H1 (cell line): ENCODE measurements at regions not wholly inside any gene's neighbourhood (a gene's known extent, or its start where the extent isn't known, plus 50 kb on each side); places are given as distances from the start of the nearest gene placed in this dataset.

Experiments
- CTCF ChIA-PET: fragments of 300-600 bp; sonication (Branson Sonifier 250); formaldehyde crosslinking; loops from one replicate; lab custom pipeline; 2021; ENCODE audit not compliant: partially characterized antibody; lab: Charles Lee
- POLR2A ChIA-PET: fragments of 300-600 bp; sonication (Branson Sonifier 250); formaldehyde crosslinking; loops from one replicate; lab custom pipeline; 2021; ENCODE audit warnings: inconsistent platforms; ENCODE audit not compliant: partially characterized antibody; lab: Charles Lee
- DNase-seq, 2 experiments: peaks; one replicate each; pipeline versions ENCODE4 v3.0.0 to v3.0.0-alpha.2; 2010 to 2022; ENCODE audit warnings: low spot score in 2 of 2, low read depth in 1 of 2, mixed read lengths in 1 of 2
- FAIRE-seq: peaks from 2 replicates; lab custom pipeline; 2011; peaks lifted over from hg19 to GRCh38; lab: Jason Lieb, UNC
- H2AFZ ChIP-seq: 2 replicates; pipeline ENCODE4 v1.8.1; 2012; ENCODE audit warnings: low read length, inconsistent platforms
- H2AK5ac ChIP-seq: 2 replicates; pipeline ENCODE4 v1.6.1; 2013; ENCODE audit warnings: low read depth, low read length
- H2BK120ac ChIP-seq: replicated peaks from 2 replicates; pipeline ENCODE3; 2013; ENCODE audit warnings: low read depth, low read length, inconsistent platforms
- H2BK12ac ChIP-seq: 2 replicates; pipeline ENCODE4 v1.6.1; 2013; ENCODE audit warnings: low read depth, low read length
- H2BK15ac ChIP-seq: 2 replicates; pipeline ENCODE4 v1.6.1; 2013; ENCODE audit warnings: low read length
- H2BK20ac ChIP-seq: 2 replicates; pipeline ENCODE4 v1.6.1; 2013; ENCODE audit warnings: low read length
- H2BK5ac ChIP-seq: 2 replicates; pipeline ENCODE4 v1.6.1; 2013; ENCODE audit warnings: low read depth, low read length
- H3K14ac ChIP-seq: 2 replicates; pipeline ENCODE4 v1.6.1; 2013; ENCODE audit warnings: inconsistent platforms; ENCODE audit not compliant: insufficient read length
- H3K18ac ChIP-seq: 2 replicates; pipeline ENCODE4 v1.6.1; 2013; ENCODE audit warnings: low read length; ENCODE audit errors: extremely low read depth
- H3K23ac ChIP-seq: 2 replicates; pipeline ENCODE4 v1.6.1; 2013; ENCODE audit warnings: inconsistent platforms; ENCODE audit not compliant: insufficient read length
- H3K23me2 ChIP-seq: 2 replicates; pipeline ENCODE4 v1.6.1; 2013; ENCODE audit warnings: low read depth, low read length
- H3K27ac ChIP-seq: 2 replicates; pipeline ENCODE4 v1.6.1; 2011; ENCODE audit warnings: low read depth, low read length, inconsistent platforms
- H3K27me3 ChIP-seq, 4 experiments: replicated peaks in 1 of 4; 1 replicate in 1 of 4; 2 replicates in 3 of 4; pipeline versions ENCODE4 v1.6.1 to v1.8.1; 2011 to 2013; ENCODE audit warnings: low read length in 3 of 4, mild to moderate bottlenecking in 3 of 4, inconsistent platforms in 2 of 4, mixed read lengths in 2 of 4, moderate library complexity in 1 of 4; ENCODE audit not compliant: control insufficient read depth in 3 of 4, insufficient read depth in 3 of 4; ENCODE audit errors: extremely low read depth in 1 of 4
- H3K36me3 ChIP-seq, 4 experiments: 2 replicates each; pipeline versions ENCODE4 v1.6.1 to v1.8.1; 2011 to 2013; ENCODE audit warnings: mild to moderate bottlenecking in 4 of 4, low read length in 3 of 4, moderate library complexity in 2 of 4, control low read depth in 1 of 4, inconsistent platforms in 1 of 4; ENCODE audit not compliant: insufficient read depth in 4 of 4, control insufficient read depth in 2 of 4
- H3K4ac ChIP-seq: replicated peaks from 2 replicates; pipeline ENCODE3; 2013; ENCODE audit warnings: low read length, low read depth, mixed read lengths, inconsistent platforms; ENCODE audit not compliant: insufficient read length
- H3K4me1 ChIP-seq, 4 experiments: replicated peaks in 1 of 4; 1 replicate in 1 of 4; 2 replicates in 3 of 4; pipeline versions ENCODE4 v1.6.1 to v1.8.1; 2011 to 2013; ENCODE audit warnings: low read length in 3 of 4, inconsistent platforms in 2 of 4, mixed read lengths in 1 of 4; ENCODE audit not compliant: insufficient read depth in 4 of 4, control insufficient read depth in 3 of 4
- H3K4me2 ChIP-seq, 2 experiments: 2 replicates each; pipeline versions ENCODE4 v1.6.1 to v1.8.1; 2011 to 2013; ENCODE audit warnings: low read depth in 2 of 2, low read length in 2 of 2, control low read depth in 1 of 2, inconsistent platforms in 1 of 2, mild to moderate bottlenecking in 1 of 2; ENCODE audit not compliant: insufficient read depth in 1 of 2
- H3K4me3 ChIP-seq, 4 experiments: fragments of 200-600, 300-600 bp in 1 of 4; sonication (generic), shearing (Covaris generic), sonication (Bioruptor Twin) in 1 of 4; 2 replicates each; pipeline versions ENCODE4 v1.5.1 to v1.8.1; 2011 to 2016; ENCODE audit warnings: low read length in 4 of 4, low read depth in 3 of 4, control low read depth in 2 of 4, inconsistent platforms in 2 of 4, mild to moderate bottlenecking in 2 of 4, mixed read lengths in 1 of 4, moderate library complexity in 1 of 4; ENCODE audit not compliant: insufficient read depth in 2 of 4; ENCODE audit errors: extremely low read depth in 1 of 4
- H3K56ac ChIP-seq: replicated peaks from 2 replicates; pipeline ENCODE3; 2013; ENCODE audit warnings: low read depth, mild to moderate bottlenecking, mixed read lengths, low read length, inconsistent platforms; ENCODE audit not compliant: insufficient read length
- H3K79me1 ChIP-seq: 2 replicates; pipeline ENCODE4 v1.6.1; 2013; ENCODE audit warnings: low read depth, low read length, control low read depth
- H3K79me2 ChIP-seq, 2 experiments: 2 replicates each; pipeline versions ENCODE4 v1.6.1 to v1.8.1; 2012 to 2013; ENCODE audit warnings: low read length in 2 of 2, mild to moderate bottlenecking in 2 of 2, inconsistent platforms in 1 of 2; ENCODE audit not compliant: insufficient read depth in 2 of 2, control insufficient read depth in 1 of 2
- H3K9ac ChIP-seq, 4 experiments: replicated peaks in 1 of 4; 1 replicate in 1 of 4; 2 replicates in 3 of 4; pipeline versions ENCODE4 v1.6.1 to v1.8.1; 2011 to 2013; ENCODE audit warnings: low read depth in 3 of 4, low read length in 3 of 4, control low read depth in 2 of 4, mild to moderate bottlenecking in 2 of 4, moderate library complexity in 2 of 4, inconsistent platforms in 1 of 4; ENCODE audit errors: extremely low read depth in 1 of 4
- H3K9me3 ChIP-seq, 2 experiments: 2 replicates each; pipeline versions ENCODE4 v1.6.1 to v1.8.1; 2012 to 2013; ENCODE audit warnings: mild to moderate bottlenecking in 2 of 2, moderate library complexity in 2 of 2, control low read depth in 1 of 2, inconsistent platforms in 1 of 2, low read depth in 1 of 2, low read length in 1 of 2, mixed read lengths in 1 of 2; ENCODE audit not compliant: insufficient read depth in 2 of 2
- H4K20me1 ChIP-seq, 2 experiments: replicated peaks in 1 of 2; 2 replicates each; pipeline versions ENCODE3 to v1.8.1; 2011 to 2013; ENCODE audit warnings: inconsistent platforms in 2 of 2, low read length in 2 of 2, mild to moderate bottlenecking in 1 of 2; ENCODE audit not compliant: insufficient read depth in 2 of 2, control insufficient read depth in 1 of 2
- H4K5ac ChIP-seq: 2 replicates; pipeline ENCODE4 v1.6.1; 2013; ENCODE audit warnings: low read length, low read depth, mixed read lengths, inconsistent platforms; ENCODE audit not compliant: insufficient read length
- H4K8ac ChIP-seq: 2 replicates; pipeline ENCODE4 v1.8.0; 2013; ENCODE audit warnings: mild to moderate bottlenecking, moderate library complexity, low read length, inconsistent platforms; ENCODE audit not compliant: insufficient read depth; ENCODE audit errors: extremely low read depth
- H4K91ac ChIP-seq: replicated peaks from 2 replicates; pipeline ENCODE3; 2013; ENCODE audit warnings: low read length, mixed read lengths, inconsistent platforms; ENCODE audit not compliant: insufficient read length
- CBX8 ChIP-seq: fragments of 300-800, 300-1000 bp; sonication (generic); IDR thresholded peaks from 2 replicates; pipeline ENCODE4 v1.7.1; 2016; ENCODE audit warnings: low read depth, low read length, borderline replicate concordance
- FOSL1 ChIP-seq: IDR thresholded peaks from 2 replicates; pipeline ENCODE4 v1.6.1; 2011; ENCODE audit warnings: mild to moderate bottlenecking, low read depth, low read length, moderate library complexity; ENCODE audit not compliant: insufficient read depth
- MAX ChIP-seq: IDR thresholded peaks from 2 replicates; pipeline ENCODE4 v1.6.1; 2012; ENCODE audit warnings: inconsistent platforms
- SIX5 ChIP-seq: IDR thresholded peaks from 2 replicates; pipeline ENCODE4 v1.6.1; 2011; ENCODE audit warnings: mild to moderate bottlenecking, low read depth, low read length
- TAF7 ChIP-seq: optimal IDR thresholded peaks from 2 replicates; pipeline ENCODE3; 2011; ENCODE audit warnings: low read depth, mild to moderate bottlenecking, inconsistent platforms, low read length, moderate library complexity, borderline replicate concordance
- WGBS, 2 experiments: shearing (Covaris generic) in 1 of 2; methylation state at CpG; one replicate each; pipeline versions ENCODE4 v1.1.6 to v1.1.7; 2013 to 2015; ENCODE audit warnings: low lambda C conversion rate in 2 of 2, mixed read lengths in 2 of 2, inconsistent platforms in 1 of 2, low coverage in 1 of 2, missing lambda C conversion rate in 1 of 2; ENCODE audit not compliant: insufficient replicate concordance in 2 of 2, insufficient coverage in 1 of 2, insufficient read length in 1 of 2; ENCODE audit errors: extremely low coverage in 1 of 2, missing lambda C conversion rate in 1 of 2; 5-methylcytosine and 5-hydroxymethylcytosine counted together

- DNase-seq, result no peak
- ChIA-PET POLR2A (interaction anchor here (0.7 to 1.5 kb wide), 6 partner anchors 8 to 85 kb away, joined by 3 to 6 read pairs (median 4); no protein-coding TSS in a partner anchor), CTCF (interaction anchor here (0.7 to 9.8 kb wide), 29 partner anchors 9 to 183 kb away, joined by 3 to 153 read pairs (median 6); no protein-coding TSS in a partner anchor)
- no peak overlapping the region for H2AK5ac ChIP-seq
- no peak overlapping the region for H2AFZ ChIP-seq
- no peak overlapping the region for H3K23ac ChIP-seq
- H3K9ac ChIP-seq, result no peak overlapping the region
- H3K4ac ChIP-seq, result no peak overlapping the region
- no peak overlapping the region for H2BK12ac ChIP-seq
- H3K9me3 ChIP-seq, result no peaks in the 10 kb centered on the region
- 86% methylated on average over 8 of the region's 10 CpGs; no CpG with 5 or more reads in 1 of the 2 experiments for WGBS, 2 experiments
- H2BK120ac ChIP-seq, result no peak overlapping the region
- H3K27ac ChIP-seq, result no peak overlapping the region
- H4K8ac ChIP-seq, result no peak overlapping the region
- H3K27me3 ChIP-seq, result no peaks in the 10 kb centered on the region
- no peaks in the 10 kb centered on the region for H3K23me2 ChIP-seq
- H2BK20ac ChIP-seq, result no peak overlapping the region
- H2BK15ac ChIP-seq, result 0 out of 2 replicates have a peak overlapping the region, but pooled peaks have one; percentile 29
- H3K18ac ChIP-seq, result no peak overlapping the region
- H3K4me1 ChIP-seq, result peaks cover 2 to 9% (median 2%) of the 10 kb centered on the region in 4 experiments; a peak in 6 of 7 replicates
- H4K20me1 ChIP-seq, result peaks cover 0 to 2% of the 10 kb centered on the region in 2 experiments
- H3K56ac ChIP-seq, result no peak overlapping the region
- no peaks in the 10 kb centered on the region for H3K79me2 ChIP-seq
- H3K4me2 ChIP-seq, result no peak overlapping the region
- no peak overlapping the region for H2BK5ac ChIP-seq
- TF ChIP-seq SIX5 (no peak), TAF7 (no peak), CBX8 (no peak), FOSL1 (no peak), MAX (no peak)
- TF ChIP-seq, all 59 proteins: peak for 0
- Histone ChIP-seq H3K14ac (no peak overlapping the region), H3K79me1 (no peaks in the 10 kb centered on the region; the same call in 1 of the 2 replicates), H4K5ac (no peak overlapping the region), H4K91ac (no peak overlapping the region), H3K4me3 (no peak overlapping the region), H3K36me3 (no peaks in the 10 kb centered on the region)
- FAIRE-seq, result no peak
These were observed 82.8 kb upstream of the GSE1 start for GRCh38 chr16:85530370-85530739.
